Glomerular visceral epithelial cell (primary cell): ENCODE measurements at regions not wholly inside any gene's neighbourhood (a gene's known extent, or its start where the extent isn't known, plus 50 kb on each side); places are given as distances from the start of the nearest gene placed in this dataset.
"Not testable (repeated sequence)": the region's sequence is repeated elsewhere in the genome, so short reads cannot be mapped to it uniquely, and the experiment has no call there.

Experiments used
- DNase-seq: peaks from one replicate; pipeline ENCODE4 v3.0.0-alpha.2; 2016; ENCODE audit errors: extremely low spot score

DNA sequence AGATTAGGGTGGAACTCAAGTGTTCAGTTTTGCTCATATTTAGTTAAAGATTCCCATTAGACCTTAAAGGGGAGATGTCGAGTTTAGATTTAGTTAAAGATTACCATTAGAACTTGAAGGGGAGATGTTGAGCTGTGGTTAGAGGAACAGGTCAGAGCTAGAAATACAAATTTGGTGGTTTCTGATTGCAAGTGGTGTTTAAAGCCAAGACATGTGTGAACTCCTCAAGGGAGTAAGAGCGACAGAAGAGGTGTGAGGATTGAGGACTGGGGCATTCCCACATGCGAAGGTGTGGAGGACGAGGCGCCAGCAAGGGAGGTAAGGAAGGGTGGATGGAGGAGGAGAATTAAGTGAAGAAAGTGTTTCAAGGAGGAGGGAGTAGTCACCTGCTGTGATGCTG lies 168.6 kb downstream of the IER5 start:
- no peak for DNase-seq

DNA sequence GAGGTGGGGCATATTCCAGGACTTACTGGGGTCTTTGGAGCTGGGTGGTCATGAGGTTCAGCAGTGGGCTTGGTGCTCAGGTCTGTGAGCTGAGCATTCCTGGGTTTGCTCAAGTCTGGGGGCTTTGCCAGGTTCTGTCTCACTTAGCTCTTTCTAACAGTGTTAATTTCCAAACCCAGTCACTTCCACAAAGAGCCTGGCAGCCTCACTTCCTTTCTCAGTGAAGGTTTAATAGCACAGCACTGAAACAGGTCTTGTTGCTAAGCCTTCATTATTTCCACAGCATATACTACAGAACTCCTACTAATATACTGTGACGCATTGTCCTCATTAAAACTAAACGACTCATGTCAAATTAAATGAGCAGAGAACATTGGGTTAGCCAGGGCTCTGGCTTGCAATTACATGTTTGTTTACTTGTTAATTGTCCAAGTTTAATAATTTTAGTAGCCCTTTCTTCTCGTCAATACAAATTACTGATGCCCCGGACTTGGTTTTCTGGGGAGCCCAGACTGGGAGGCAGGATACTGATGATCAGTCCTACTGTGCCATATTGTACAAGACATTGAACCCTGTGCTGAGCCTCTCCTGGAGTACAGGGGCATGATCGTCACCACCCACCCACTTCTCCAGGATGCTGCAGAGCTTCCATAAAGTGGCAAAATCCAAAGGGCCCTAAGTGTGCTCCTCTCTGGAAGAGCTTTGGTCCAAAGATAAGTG lies 170.7 kb downstream of the IER5 start:
- no peak for DNase-seq

DNA sequence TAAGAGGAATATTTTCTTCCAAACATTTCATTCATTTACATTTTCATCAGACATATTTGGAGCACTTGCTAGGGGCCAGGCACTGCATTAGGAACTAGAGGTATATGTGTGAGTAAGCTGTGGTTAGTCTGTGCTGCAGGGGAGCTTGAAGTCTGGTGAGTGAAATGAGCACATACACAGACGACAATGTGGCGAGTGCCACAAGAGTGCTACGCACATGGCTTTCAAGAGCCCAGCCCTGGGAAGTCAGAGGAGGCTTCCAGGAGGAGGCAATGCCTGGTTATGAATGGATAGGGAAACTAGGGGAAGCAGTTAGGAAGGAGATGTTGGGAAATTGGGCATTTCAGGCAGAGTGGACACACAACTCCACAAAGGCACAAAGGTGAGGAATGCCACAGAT lies 171.8 kb downstream of the IER5 start:
- no peak for DNase-seq

- DNase-seq: no peak
Measured at GRCh38 chr1:181260994-181261393, 172.5 kb downstream of the IER5 start.

GRCh38 chr1:181262069-181262468 lies 173.6 kb downstream of the IER5 start:
- no peak for DNase-seq

GRCh38 chr1:181263444-181263843 lies 174.9 kb downstream of the IER5 start:
- no peak for DNase-seq

DNA sequence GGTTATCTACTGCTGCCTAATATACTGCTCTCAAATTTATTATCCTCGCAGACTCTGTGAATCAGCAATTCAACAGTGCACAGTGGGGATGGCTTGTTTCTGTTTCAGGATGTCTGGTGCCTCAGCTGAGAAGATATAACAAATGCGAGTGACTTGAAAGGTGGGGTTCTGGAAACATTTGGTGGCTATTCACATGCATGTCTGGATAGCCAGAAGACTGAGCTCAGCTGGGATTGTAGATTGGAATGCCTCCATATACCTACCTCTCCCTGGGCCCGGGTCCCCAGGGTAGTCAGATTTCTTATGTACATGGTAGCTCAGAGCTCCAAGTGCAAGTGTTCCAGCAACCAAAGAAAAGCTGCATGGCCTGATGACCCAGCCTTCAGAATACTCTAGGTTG lies 176.3 kb downstream of the IER5 start:
- DNase-seq: no peak

GRCh38 chr1:181284978-181285377 lies 196.5 kb downstream of the IER5 start:
- DNase-seq: no peak

GRCh38 chr1:181295217-181295616 lies 188.1 kb upstream of the CACNA1E start:
- DNase-seq: no peak

- DNase-seq: no peak
Measured at GRCh38 chr1:181296180-181296579, 187.1 kb upstream of the CACNA1E start.

DNA sequence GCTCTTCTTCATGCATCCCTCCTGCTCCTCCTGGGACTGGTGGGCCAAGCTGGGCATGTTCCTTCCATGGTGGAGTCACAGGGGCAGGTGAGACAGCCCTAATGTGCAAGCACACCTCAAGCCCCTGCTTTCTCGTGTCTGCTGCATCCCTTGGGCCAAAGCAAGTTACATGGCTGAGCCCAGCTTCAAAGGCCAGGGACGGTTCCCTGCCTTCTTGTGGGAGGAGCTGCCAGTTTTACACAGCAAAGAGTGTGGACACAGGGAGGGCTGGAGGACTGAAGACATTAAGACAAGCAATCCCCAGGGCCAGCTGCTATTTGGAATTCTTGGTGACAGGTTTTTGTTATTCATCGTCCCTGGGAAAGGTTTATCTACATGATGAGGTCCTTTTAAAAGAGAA lies 175.2 kb upstream of the CACNA1E start:
- DNase-seq: no peak

DNA sequence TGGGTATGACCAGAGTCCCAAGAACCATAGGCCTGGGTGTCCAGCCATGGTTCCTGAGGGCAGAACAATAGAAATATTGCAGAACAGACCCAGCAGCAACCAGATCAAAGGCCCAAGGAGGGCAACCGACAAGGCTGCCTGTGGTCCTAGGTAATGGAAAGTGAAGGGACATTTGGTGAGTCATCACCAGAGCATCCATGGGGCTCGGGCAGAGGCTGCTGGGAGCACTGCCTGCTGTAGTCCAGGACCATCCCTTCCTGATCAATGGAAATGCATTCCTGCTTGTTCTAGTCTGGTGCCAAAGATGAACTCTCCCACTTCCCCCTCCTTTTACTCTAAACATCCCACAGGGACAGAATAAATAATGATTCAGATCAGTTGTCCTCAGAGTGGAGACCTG lies 172.8 kb upstream of the CACNA1E start:
- no peak for DNase-seq

DNA sequence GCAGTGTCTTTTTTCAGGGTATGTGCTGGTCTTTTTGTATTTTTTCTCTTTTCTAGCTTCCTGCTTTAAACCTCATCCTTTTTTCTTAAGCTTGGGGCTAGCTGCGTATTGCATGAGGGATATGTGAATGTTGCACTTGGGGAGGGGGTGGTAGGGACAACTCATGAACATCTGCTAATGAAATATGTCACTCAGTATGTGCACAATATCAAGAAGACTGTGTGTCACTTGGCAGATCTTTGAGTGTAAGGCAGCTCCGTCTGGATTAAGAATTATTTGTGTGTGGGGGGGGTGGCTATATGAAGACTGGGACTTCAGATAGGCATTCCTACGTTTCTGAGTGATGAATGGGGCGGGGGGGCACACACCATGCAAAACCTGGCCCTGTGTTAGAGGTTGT lies 170.4 kb upstream of the CACNA1E start:
- DNase-seq: no peak

- no peak for DNase-seq
Measured at GRCh38 chr1:181313466-181313865, 169.9 kb upstream of the CACNA1E start.

DNA sequence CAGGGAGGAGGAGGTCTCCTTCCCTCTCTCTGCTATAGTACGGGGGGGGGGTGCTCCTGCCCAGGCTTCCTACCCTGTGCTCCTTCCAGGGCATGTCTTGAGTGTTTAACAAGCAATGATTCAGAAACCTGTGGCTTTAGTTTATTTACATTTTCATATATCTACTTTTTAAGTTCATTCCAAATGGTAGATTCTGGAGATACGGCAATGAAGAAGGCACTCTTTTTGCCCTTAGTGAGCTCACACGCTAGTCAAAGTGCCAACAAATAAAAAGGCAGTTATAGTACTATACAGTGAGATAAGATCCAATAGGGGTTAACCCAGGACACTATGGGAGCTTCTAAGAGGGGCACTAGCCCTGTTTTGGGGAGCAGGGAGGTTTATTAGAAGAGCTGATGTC lies 169.3 kb upstream of the CACNA1E start:
- DNase-seq: no peak

GRCh38 chr1:181314959-181315358 lies 168.4 kb upstream of the CACNA1E start:
- no peak for DNase-seq

DNA sequence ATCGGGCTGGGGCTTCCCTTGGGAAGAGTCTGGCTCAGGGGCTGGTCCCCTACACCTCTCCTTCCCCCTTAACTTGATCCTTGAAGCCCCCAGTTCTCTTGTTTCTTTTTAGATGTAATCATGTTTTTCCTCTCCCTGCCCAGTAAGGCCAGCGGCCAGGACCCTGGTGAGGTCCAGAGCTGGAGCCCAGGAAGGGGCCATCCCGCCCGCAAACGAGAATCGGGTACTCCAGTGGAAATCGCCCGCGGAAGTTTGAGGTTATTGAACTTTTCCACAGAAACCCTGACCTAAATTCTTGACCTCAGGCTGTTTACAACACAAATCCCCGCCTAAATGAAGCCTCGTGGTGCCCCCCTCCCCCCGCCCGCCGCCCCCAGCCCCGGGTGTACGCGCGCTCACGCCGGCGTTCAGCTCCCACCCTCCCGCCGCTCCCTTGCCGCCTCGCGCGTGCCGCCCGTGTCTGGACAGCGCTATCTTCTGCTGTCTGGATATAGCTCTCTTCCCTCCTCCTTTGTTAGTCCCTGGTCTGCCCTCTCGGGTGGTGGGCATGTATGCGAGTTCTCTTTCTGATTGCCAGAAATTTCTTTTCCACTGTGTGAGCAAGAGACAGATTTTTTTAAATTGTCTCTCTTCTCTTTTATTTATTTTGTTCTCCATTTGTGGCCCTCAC lies 165.9 kb upstream of the CACNA1E start:
- no peak for DNase-seq

- DNase-seq: no peak
Measured at GRCh38 chr1:181318022-181318857, 165.1 kb upstream of the CACNA1E start.

GRCh38 chr1:181318858-181319235 lies 164.5 kb upstream of the CACNA1E start:
- no peak for DNase-seq

DNA sequence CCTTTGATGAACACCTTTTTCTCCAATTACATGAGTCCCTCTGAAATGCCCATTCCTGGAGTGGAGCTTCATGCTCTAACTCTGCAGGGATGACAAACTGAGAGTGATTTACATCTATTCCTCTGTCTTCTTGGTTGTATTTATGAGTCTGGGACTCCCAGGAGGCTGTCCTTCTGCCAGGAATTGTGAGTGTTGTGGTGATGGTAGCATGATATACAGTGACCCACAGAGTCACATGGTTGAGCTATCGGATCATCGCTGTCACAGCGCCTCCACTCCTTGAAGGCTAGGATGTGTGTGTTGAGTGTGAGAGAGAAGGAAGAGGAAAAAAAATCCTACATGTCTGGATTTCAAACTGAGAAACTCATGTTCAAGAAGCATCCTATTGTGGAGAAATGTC lies 163.4 kb upstream of the CACNA1E start:
- DNase-seq: no peak

DNA sequence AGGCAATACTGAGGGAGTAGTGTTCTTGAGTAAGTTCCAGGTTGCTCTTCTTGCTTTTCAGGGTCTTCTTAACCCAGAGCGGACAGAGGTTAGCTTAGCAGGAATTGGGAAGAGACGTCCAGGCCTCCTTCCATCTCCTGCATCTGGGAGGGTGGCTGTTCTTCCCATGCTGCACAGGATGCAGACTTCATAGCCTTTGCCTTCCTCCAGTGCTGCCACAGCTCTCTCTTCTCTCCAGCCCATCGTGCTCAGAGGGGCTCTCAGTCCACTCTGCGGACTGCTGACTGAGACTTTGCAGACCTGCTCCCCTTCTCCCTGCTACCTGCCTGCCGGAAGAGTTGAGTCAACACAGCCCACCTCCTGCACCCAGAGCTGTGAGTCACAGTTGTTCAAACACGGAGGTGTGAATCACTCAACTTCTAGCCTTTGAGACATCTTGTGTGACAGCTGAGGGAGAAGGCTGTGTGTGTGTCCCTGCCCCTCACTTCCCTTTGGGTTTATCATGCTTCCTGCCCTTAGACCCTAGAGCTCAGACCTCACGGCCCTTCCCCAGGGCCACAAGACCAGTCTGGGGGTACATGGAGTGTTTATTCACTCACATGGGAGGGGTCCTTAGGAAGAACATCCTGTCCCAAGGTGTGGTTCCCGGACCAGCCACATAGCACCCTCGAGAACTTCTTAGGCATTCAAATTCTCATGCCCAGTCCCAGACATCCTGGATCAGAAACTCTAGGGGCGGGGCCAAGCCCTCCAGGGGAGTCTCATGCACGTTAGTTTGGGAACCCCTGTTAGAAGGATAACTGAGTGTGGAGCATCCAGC lies 158.3 kb upstream of the CACNA1E start:
- DNase-seq: no peak

DNA sequence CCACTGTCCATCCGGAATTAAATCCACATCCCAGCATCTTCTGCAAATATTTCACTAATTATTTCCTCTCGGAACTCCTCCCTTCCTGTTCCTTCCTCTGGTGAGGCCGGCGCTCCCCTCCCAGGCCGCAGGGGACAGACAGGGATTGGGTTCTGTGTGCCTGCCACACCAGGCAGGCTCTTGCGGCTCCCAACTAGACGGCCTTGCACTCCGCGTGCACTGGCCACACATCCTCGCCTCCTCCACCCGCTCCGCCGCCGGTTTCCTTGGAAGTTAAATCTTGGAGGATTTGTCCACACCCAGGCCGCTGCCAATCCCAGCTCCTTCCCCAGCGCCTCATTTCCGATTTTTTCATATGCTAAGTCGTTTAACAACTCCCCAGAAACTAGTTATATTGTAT lies 157.6 kb upstream of the CACNA1E start:
- DNase-seq: not testable (repeated sequence)
